ENCODE measurements at regions not wholly inside any gene's neighbourhood (a gene's known extent, or its start where the extent isn't known, plus 50 kb on each side); places are given as distances from the start of the nearest gene placed in this dataset.

GRCh38 chr1:36565576-36566501, 83.1 kb upstream of the CSF3R start:
- TF ChIP-seq, protein P1, sequence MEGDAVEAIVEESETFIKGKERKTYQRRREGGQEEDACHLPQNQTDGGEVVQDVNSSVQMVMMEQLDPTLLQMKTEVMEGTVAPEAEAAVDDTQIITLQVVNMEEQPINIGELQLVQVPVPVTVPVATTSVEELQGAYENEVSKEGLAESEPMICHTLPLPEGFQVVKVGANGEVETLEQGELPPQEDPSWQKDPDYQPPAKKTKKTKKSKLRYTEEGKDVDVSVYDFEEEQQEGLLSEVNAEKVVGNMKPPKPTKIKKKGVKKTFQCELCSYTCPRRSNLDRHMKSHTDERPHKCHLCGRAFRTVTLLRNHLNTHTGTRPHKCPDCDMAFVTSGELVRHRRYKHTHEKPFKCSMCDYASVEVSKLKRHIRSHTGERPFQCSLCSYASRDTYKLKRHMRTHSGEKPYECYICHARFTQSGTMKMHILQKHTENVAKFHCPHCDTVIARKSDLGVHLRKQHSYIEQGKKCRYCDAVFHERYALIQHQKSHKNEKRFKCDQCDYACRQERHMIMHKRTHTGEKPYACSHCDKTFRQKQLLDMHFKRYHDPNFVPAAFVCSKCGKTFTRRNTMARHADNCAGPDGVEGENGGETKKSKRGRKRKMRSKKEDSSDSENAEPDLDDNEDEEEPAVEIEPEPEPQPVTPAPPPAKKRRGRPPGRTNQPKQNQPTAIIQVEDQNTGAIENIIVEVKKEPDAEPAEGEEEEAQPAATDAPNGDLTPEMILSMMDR (IDR thresholded peaks at IDR 0.05 in 4 of 5, conservative IDR thresholded peaks at IDR 0.05 in 1 of 5), result no peak
- no peak for TF ChIP-seq POLR2A (IDR thresholded peaks at IDR 0.05)

All from gastrocnemius medialis (tissue), 4 donors.